H1 (cell line): ENCODE measurements at regions not wholly inside any gene's neighbourhood (a gene's known extent, or its start where the extent isn't known, plus 50 kb on each side); places are given as distances from the start of the nearest gene placed in this dataset.

Experiments used
- ASH2L ChIP-seq: fragments of 200-600, 300-600 bp; sonication (generic); IDR thresholded peaks from one replicate; pipeline ENCODE4 v1.7.1; 2017; ENCODE audit warnings: low read length
- ATF3 ChIP-seq: IDR thresholded peaks from 2 replicates; pipeline ENCODE4 v1.6.1; 2011; ENCODE audit warnings: low read depth, mild to moderate bottlenecking, low read length; ENCODE audit not compliant: insufficient read depth
- CBX8 ChIP-seq: fragments of 300-800, 300-1000 bp; sonication (generic); IDR thresholded peaks from 2 replicates; pipeline ENCODE4 v1.7.1; 2016; ENCODE audit warnings: low read depth, low read length, borderline replicate concordance
- CREB1 ChIP-seq: IDR thresholded peaks from 2 replicates; pipeline ENCODE4 v1.6.1; 2012; ENCODE audit warnings: inconsistent platforms
- CTCF ChIP-seq, 3 experiments: IDR thresholded peaks; 1 replicate in 2 of 3; 2 replicates in 1 of 3; pipeline versions ENCODE4 v1.5.1 to v1.6.1; 2011; ENCODE audit warnings: low read length in 3 of 3, mild to moderate bottlenecking in 3 of 3, inconsistent platforms in 2 of 3, low read depth in 1 of 3, moderate library complexity in 1 of 3; ENCODE audit not compliant: insufficient read depth in 1 of 3; ENCODE audit errors: control extremely low read depth in 1 of 3
- EP300 ChIP-seq, 2 experiments: IDR thresholded peaks; 1 replicate in 1 of 2; 2 replicates in 1 of 2; pipeline ENCODE4 v1.6.1; 2011 to 2012; ENCODE audit warnings: low read depth in 2 of 2, low read length in 2 of 2, mild to moderate bottlenecking in 2 of 2, borderline replicate concordance in 1 of 2, inconsistent platforms in 1 of 2, moderate library complexity in 1 of 2
- EZH2 ChIP-seq: fragments of 200-600 bp; sonication (generic); IDR thresholded peaks from 2 replicates; pipeline ENCODE4 v1.7.1; 2012; ENCODE audit warnings: low read depth, mild to moderate bottlenecking, moderate library complexity, low read length, inconsistent platforms; ENCODE audit not compliant: severe bottlenecking
- FOSL1 ChIP-seq: IDR thresholded peaks from 2 replicates; pipeline ENCODE4 v1.6.1; 2011; ENCODE audit warnings: mild to moderate bottlenecking, low read depth, low read length, moderate library complexity; ENCODE audit not compliant: insufficient read depth
- POLR2A ChIP-seq, 2 experiments: IDR thresholded peaks; 1 replicate in 1 of 2; 2 replicates in 1 of 2; pipeline ENCODE4 v1.6.1; 2011; ENCODE audit warnings: low read depth in 2 of 2, low read length in 2 of 2, mild to moderate bottlenecking in 2 of 2; ENCODE audit errors: control extremely low read depth in 1 of 2
- POLR2AphosphoS5 ChIP-seq: IDR thresholded peaks from 2 replicates; pipeline ENCODE4 v1.6.1; 2011; ENCODE audit warnings: low read depth, low read length
- RAD21 ChIP-seq, 2 experiments: IDR thresholded peaks in 1 of 2; conservative IDR thresholded peaks in 1 of 2; 2 replicates each; pipeline ENCODE4 v1.6.1; 2011; ENCODE audit warnings: low read depth in 2 of 2, low read length in 2 of 2, improper control_type of control experiment in 1 of 2, inconsistent platforms in 1 of 2, mild to moderate bottlenecking in 1 of 2, moderate library complexity in 1 of 2
- RFX5 ChIP-seq: IDR thresholded peaks from 2 replicates; pipeline ENCODE4 v1.6.1; 2011; ENCODE audit warnings: low read depth, low read length, improper control_type of control experiment, borderline replicate concordance
- SP1 ChIP-seq: IDR thresholded peaks from 2 replicates; pipeline ENCODE4 v1.6.1; 2011; ENCODE audit warnings: low read depth, low read length
- SP4 ChIP-seq: IDR thresholded peaks from 2 replicates; pipeline ENCODE4 v1.6.1; 2012; ENCODE audit warnings: low read length, inconsistent platforms

GRCh38 chr6:140388815-140389214 lies 1014.4 kb upstream of the CITED2 start:
- no peak for TF ChIP-seq ASH2L
- no peak for TF ChIP-seq FOSL1
- TF ChIP-seq EP300 (IDR thresholded peaks at IDR 0.05; ENCODE audit: borderline replicate concordance in 1 of 2, low read depth in 2 of 2, low read length in 2 of 2), result no peak
- no peak for TF ChIP-seq CTCF (IDR thresholded peaks at IDR 0.05; ENCODE audit: control extremely low read depth in 1 of 3, insufficient read depth in 1 of 3, low read depth in 1 of 3, low read length in 3 of 3)
- no peak for TF ChIP-seq SP4
- no peak for TF ChIP-seq RFX5
- no peak for TF ChIP-seq POLR2AphosphoS5
- no peak for TF ChIP-seq CREB1
- no peak for TF ChIP-seq RAD21 (IDR thresholded peaks at IDR 0.05 in 1 of 2, conservative IDR thresholded peaks at IDR 0.05 in 1 of 2; ENCODE audit: low read depth in 2 of 2, low read length in 2 of 2)
- TF ChIP-seq EZH2, result no peak
- TF ChIP-seq POLR2A (IDR thresholded peaks at IDR 0.05; ENCODE audit: control extremely low read depth in 1 of 2, low read depth in 2 of 2, low read length in 2 of 2), result no peak
- TF ChIP-seq CBX8, result no peak
- no peak for TF ChIP-seq ATF3
- TF ChIP-seq SP1, result no peak
